Naive thymus-derived CD4-positive, alpha-beta T cell (primary cell): ENCODE measurements at regions not wholly inside any gene's neighbourhood (a gene's known extent, or its start where the extent isn't known, plus 50 kb on each side); places are given as distances from the start of the nearest gene placed in this dataset.

Experiments used
- ATAC-seq: fragments of 150-1000 bp; cut with Tn5 transposase; 2 replicates; pipeline ENCODE4 v1.10.0; 2021; ENCODE audit warnings: mild to moderate bottlenecking, moderate library complexity
- CTCF ChIA-PET: fragments of 350-600 bp; sonication (Branson Sonifier 250); formaldehyde crosslinking; loops from one replicate; lab custom pipeline; 2021; ENCODE audit warnings: antibody characterized with exemption; lab: Charles Lee
- POLR2A ChIA-PET: fragments of 350-600 bp; sonication (Branson Sonifier 250); formaldehyde crosslinking; loops from one replicate; lab custom pipeline; 2021; ENCODE audit warnings: antibody characterized with exemption, inconsistent platforms; lab: Charles Lee
- DNase-seq, 9 donors: peaks; one replicate each; pipeline versions ENCODE4 v3.0.0 to v3.0.0-alpha.2; 2020 to 2022; ENCODE audit warnings: mixed read lengths in 1 of 9
- H3K27ac ChIP-seq: one replicate; pipeline ENCODE4 v1.7.0; 2013; ENCODE audit warnings: mild to moderate bottlenecking, low read depth, low read length, moderate library complexity
- H3K27me3 ChIP-seq, 2 donors: one replicate each; pipeline ENCODE4 v1.7.0; 2013; ENCODE audit warnings: low read length in 2 of 2, mild to moderate bottlenecking in 2 of 2, moderate library complexity in 2 of 2; ENCODE audit not compliant: control insufficient read depth in 2 of 2, insufficient read depth in 2 of 2
- H3K36me3 ChIP-seq, 3 experiments: 1 replicate in 2 of 3; 2 replicates in 1 of 3; pipeline ENCODE4 v1.7.0; 2013; ENCODE audit warnings: low read length in 3 of 3, mild to moderate bottlenecking in 3 of 3, moderate library complexity in 1 of 3; ENCODE audit not compliant: insufficient read depth in 3 of 3, control insufficient read depth in 2 of 3
- H3K4me1 ChIP-seq, 2 donors: one replicate each; pipeline ENCODE4 v1.7.0; 2013; ENCODE audit warnings: low read length in 2 of 2, mild to moderate bottlenecking in 2 of 2, moderate library complexity in 1 of 2; ENCODE audit not compliant: control insufficient read depth in 2 of 2, insufficient read depth in 2 of 2
- H3K4me3 ChIP-seq: 2 replicates; pipeline ENCODE4 v1.7.0; 2013; ENCODE audit warnings: mild to moderate bottlenecking, low read length
- H3K9me3 ChIP-seq, 3 experiments: 1 replicate in 2 of 3; 2 replicates in 1 of 3; pipeline ENCODE4 v1.7.0; 2013; ENCODE audit warnings: low read length in 3 of 3; ENCODE audit not compliant: control insufficient read depth in 2 of 3
- H3K27ac Mint-ChIP-seq, 9 donors: one replicate each; pipeline ENCODE4 v1.8.0; 2020 to 2022; ENCODE audit warnings: mixed read lengths in 9 of 9, mild to moderate bottlenecking in 8 of 9, moderate library complexity in 5 of 9, inconsistent platforms in 2 of 9
- H3K27me3 Mint-ChIP-seq, 5 donors: one replicate each; pipeline ENCODE4 v1.8.0; 2021 to 2022; ENCODE audit warnings: mixed read lengths in 5 of 5, mild to moderate bottlenecking in 1 of 5
- H3K36me3 Mint-ChIP-seq, 5 donors: one replicate each; pipeline ENCODE4 v1.8.0; 2020 to 2022; ENCODE audit warnings: mixed read lengths in 5 of 5, mild to moderate bottlenecking in 3 of 5, inconsistent platforms in 1 of 5
- H3K4me1 Mint-ChIP-seq, 7 donors: one replicate each; pipeline ENCODE4 v1.8.0; 2020 to 2022; ENCODE audit warnings: mixed read lengths in 7 of 7, mild to moderate bottlenecking in 3 of 7, inconsistent platforms in 1 of 7
- H3K4me3 Mint-ChIP-seq, 10 donors: one replicate each; pipeline ENCODE4 v1.8.0; 2020 to 2022; ENCODE audit warnings: mild to moderate bottlenecking in 10 of 10, mixed read lengths in 10 of 10, moderate library complexity in 6 of 10, inconsistent platforms in 2 of 10
- H3K9me3 Mint-ChIP-seq, 11 donors: one replicate each; pipeline ENCODE4 v1.8.0; 2020 to 2022; ENCODE audit warnings: mixed read lengths in 11 of 11, mild to moderate bottlenecking in 4 of 11, inconsistent platforms in 1 of 11, moderate library complexity in 1 of 11
- intact Hi-C, 2 donors: fragments of 100-400 bp; cut with micrococcal nuclease; formaldehyde crosslinking; loops; one replicate each; pipeline ENCODE4 v1.15.1; 2023

DNA sequence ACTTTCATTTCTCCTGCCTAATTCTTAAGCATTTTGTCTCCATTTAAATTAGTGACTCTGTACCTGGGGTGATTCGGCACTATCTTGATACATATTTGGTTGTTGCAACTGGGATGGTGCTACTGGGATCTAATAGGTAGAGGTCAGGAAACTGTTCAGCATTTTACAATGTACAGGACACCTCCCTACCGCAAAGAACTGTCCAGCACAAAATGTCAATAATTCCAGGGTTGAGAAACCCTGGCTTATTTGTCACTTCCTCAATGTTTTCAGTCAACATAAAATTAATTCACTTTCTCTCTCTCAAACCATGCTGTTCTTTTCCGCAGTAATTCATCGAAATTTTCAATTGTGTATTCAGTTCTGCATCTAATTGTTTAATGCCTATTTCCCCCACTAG lies 151.4 kb upstream of the CALCR start:
- CTCF ChIA-PET = no interaction called here
- no peak for ATAC-seq
- Histone ChIP-seq H3K27me3 (no peaks in the 10 kb centered on the region), H3K9me3 (no peaks in the 10 kb centered on the region), H3K36me3 (no peaks in the 10 kb centered on the region), H3K27ac (no peak overlapping the region), H3K4me3 (no peak overlapping the region), H3K4me1 (no peaks in the 10 kb centered on the region)
- no peaks in the 10 kb centered on the region for H3K4me1 Mint-ChIP-seq
- H3K36me3 Mint-ChIP-seq = no peaks in the 10 kb centered on the region
- DNase-seq = no peak
- no peak overlapping the region for H3K4me3 Mint-ChIP-seq
- H3K9me3 Mint-ChIP-seq = peaks cover 0 to 6% (median 0%) of the 10 kb centered on the region in 11 donors
- intact Hi-C loops = no loop called here
- POLR2A ChIA-PET = no interaction called here
- H3K27me3 Mint-ChIP-seq = peaks cover 0 to 4% (median 3%) of the 10 kb centered on the region in 5 donors
- no peak overlapping the region for H3K27ac Mint-ChIP-seq

DNA sequence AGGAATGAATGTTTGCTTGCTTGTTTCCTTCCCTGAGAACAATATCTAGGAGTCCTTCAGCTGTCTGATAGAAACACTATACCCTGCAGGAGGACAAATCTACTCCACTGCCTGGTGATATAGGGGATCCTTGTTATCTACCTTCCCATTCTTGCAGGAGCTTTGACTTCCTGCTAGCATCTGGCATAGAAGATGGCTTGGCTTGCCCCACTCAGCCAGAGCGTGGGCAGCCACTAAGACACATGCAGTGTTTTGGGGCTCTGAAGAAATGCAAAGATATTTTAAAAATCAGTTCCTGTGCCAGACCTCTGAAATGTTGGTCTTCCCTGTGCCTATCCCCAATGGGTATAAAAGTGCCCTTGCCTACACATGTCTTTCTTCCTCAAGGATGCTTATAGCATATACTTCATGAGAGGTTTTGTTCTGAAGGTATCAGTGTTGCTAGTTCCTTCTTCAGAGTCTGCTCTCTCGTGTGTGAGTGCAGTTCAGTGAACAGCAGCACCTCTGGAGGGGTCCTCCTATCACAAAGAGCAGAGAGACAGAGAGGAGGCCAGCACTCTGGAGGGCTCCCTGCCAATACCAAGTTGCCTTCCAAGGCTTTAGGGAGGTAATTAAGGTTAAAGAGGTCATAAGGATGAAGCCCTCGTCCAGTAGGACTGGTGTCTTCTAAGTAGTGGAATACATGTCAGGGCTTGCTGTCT lies 149.1 kb upstream of the CALCR start:
- H3K27ac Mint-ChIP-seq = no peak overlapping the region
- CTCF ChIA-PET = no interaction called here
- DNase-seq = no peak
- no peak for ATAC-seq
- intact Hi-C loops = loop anchor here in 1 of 2 donors (2.0 kb wide), 1 partner anchor 49 kb away; no protein-coding TSS in a partner anchor
- H3K4me1 Mint-ChIP-seq = no peaks in the 10 kb centered on the region
- peaks cover 0 to 6% (median 0%) of the 10 kb centered on the region in 11 donors for H3K9me3 Mint-ChIP-seq
- H3K4me3 Mint-ChIP-seq = no peak overlapping the region
- peaks cover 0 to 5% (median 0%) of the 10 kb centered on the region in 5 donors for H3K27me3 Mint-ChIP-seq
- H3K9me3 ChIP-seq = no peaks in the 10 kb centered on the region
- POLR2A ChIA-PET = no interaction called here
- no peak overlapping the region for H3K4me3 ChIP-seq
- H3K36me3 ChIP-seq = no peaks in the 10 kb centered on the region
- no peaks in the 10 kb centered on the region for H3K27me3 ChIP-seq
- no peaks in the 10 kb centered on the region for H3K4me1 ChIP-seq
- no peak overlapping the region for H3K27ac ChIP-seq
- no peaks in the 10 kb centered on the region for H3K36me3 Mint-ChIP-seq

GRCh38 chr7:93720106-93720505 lies 145.6 kb upstream of the CALCR start:
- Mint-ChIP-seq H3K4me1 (peaks cover 0 to 1% (median 0%) of the 10 kb centered on the region in 7 donors), H3K27me3 (peaks cover 0 to 15% (median 4%) of the 10 kb centered on the region in 5 donors), H3K36me3 (no peaks in the 10 kb centered on the region), H3K9me3 (peaks cover 0 to 2% (median 0%) of the 10 kb centered on the region in 11 donors), H3K4me3 (no peak overlapping the region), H3K27ac (no peak overlapping the region)
- intact Hi-C loops = no loop called here
- Histone ChIP-seq H3K27ac (no peak overlapping the region), H3K9me3 (no peaks in the 10 kb centered on the region), H3K36me3 (no peaks in the 10 kb centered on the region), H3K4me3 (no peak overlapping the region), H3K4me1 (no peaks in the 10 kb centered on the region), H3K27me3 (no peaks in the 10 kb centered on the region)
- ATAC-seq = no peak
- ChIA-PET CTCF (no interaction called here), POLR2A (no interaction called here)
- no peak for DNase-seq

- Mint-ChIP-seq H3K4me1 (peaks cover 0 to 1% (median 0%) of the 10 kb centered on the region in 7 donors), H3K36me3 (no peaks in the 10 kb centered on the region), H3K27ac (no peak overlapping the region), H3K27me3 (peaks cover 0 to 15% (median 4%) of the 10 kb centered on the region in 5 donors), H3K9me3 (peaks cover 0 to 2% (median 0%) of the 10 kb centered on the region in 11 donors), H3K4me3 (no peak overlapping the region)
- intact Hi-C loops = no loop called here
- CTCF ChIA-PET = no interaction called here
- POLR2A ChIA-PET = no interaction called here
- no peak for DNase-seq
- Histone ChIP-seq H3K9me3 (no peaks in the 10 kb centered on the region), H3K27ac (no peak overlapping the region), H3K4me1 (no peaks in the 10 kb centered on the region), H3K4me3 (no peak overlapping the region), H3K27me3 (no peaks in the 10 kb centered on the region), H3K36me3 (no peaks in the 10 kb centered on the region)
- no peak for ATAC-seq
These were observed 145.0 kb upstream of the CALCR start for GRCh38 chr7:93719546-93719945.

GRCh38 chr7:93717217-93717900 lies 142.8 kb upstream of the CALCR start:
- H3K27ac Mint-ChIP-seq = no peak overlapping the region
- Histone ChIP-seq H3K4me3 (no peak overlapping the region), H3K27me3 (no peaks in the 10 kb centered on the region), H3K4me1 (no peaks in the 10 kb centered on the region), H3K36me3 (no peaks in the 10 kb centered on the region), H3K9me3 (no peaks in the 10 kb centered on the region), H3K27ac (no peak overlapping the region)
- POLR2A ChIA-PET = no interaction called here
- DNase-seq = no peak
- intact Hi-C loops = no loop called here
- no peaks in the 10 kb centered on the region for H3K36me3 Mint-ChIP-seq
- H3K9me3 Mint-ChIP-seq = peaks cover 0 to 2% (median 0%) of the 10 kb centered on the region in 11 donors
- no peak overlapping the region for H3K4me3 Mint-ChIP-seq
- H3K4me1 Mint-ChIP-seq = peaks cover 0 to 1% (median 0%) of the 10 kb centered on the region in 7 donors
- H3K27me3 Mint-ChIP-seq = peaks cover 0 to 15% (median 9%) of the 10 kb centered on the region in 5 donors
- no peak for ATAC-seq
- CTCF ChIA-PET = no interaction called here

DNA sequence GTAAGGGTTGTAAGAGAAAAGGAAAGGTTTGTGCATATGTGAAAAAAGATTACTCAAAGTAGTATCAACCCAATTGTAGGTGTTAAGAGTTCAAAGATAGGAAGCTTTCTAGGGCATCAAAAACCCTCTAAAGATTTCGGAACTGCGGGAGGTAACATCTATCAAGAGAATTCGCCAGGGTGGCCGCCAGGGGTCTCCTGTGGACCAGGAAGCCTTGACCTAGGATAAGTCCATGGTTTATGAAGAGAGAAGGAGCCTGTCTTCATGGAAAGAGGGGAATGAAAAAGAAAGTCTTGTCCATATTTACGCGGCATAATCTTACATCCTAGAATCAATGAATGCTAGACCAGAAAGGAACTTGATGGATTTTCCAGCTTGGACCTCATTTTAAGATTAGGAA lies 140.7 kb upstream of the CALCR start:
- ChIA-PET CTCF (no interaction called here), POLR2A (no interaction called here)
- no peaks in the 10 kb centered on the region for H3K4me1 ChIP-seq
- Mint-ChIP-seq H3K36me3 (no peaks in the 10 kb centered on the region), H3K27ac (no peak overlapping the region), H3K27me3 (peaks cover 0 to 19% (median 9%) of the 10 kb centered on the region in 5 donors), H3K9me3 (peaks cover 0 to 2% (median 0%) of the 10 kb centered on the region in 11 donors), H3K4me3 (no peak overlapping the region), H3K4me1 (peaks cover 0 to 1% (median 0%) of the 10 kb centered on the region in 7 donors)
- H3K27ac ChIP-seq = no peak overlapping the region
- H3K36me3 ChIP-seq = no peaks in the 10 kb centered on the region
- intact Hi-C loops = loop anchor here in 1 of 2 donors (1.0 to 2.0 kb wide), 2 partner anchors 374 to 680 kb away; no protein-coding TSS in a partner anchor
- H3K4me3 ChIP-seq = no peak overlapping the region
- no peaks in the 10 kb centered on the region for H3K9me3 ChIP-seq
- no peaks in the 10 kb centered on the region for H3K27me3 ChIP-seq
- no peak for ATAC-seq
- peak in 1 of 9 donors; percentile 21 for DNase-seq
